SJCRH30 (cell line): ENCODE measurements at regions not wholly inside any gene's neighbourhood (a gene's known extent, or its start where the extent isn't known, plus 50 kb on each side); places are given as distances from the start of the nearest gene placed in this dataset.
A peak's percentile ranks its signal among the peaks of the same experiment; 100 is the strongest.

ENCODE experiments used
- DNase-seq, 2 experiments: peaks; one replicate each; pipeline ENCODE4 v3.0.0-alpha.2; 2015 to 2020
- H3K27ac ChIP-seq: fragments of 250-450 bp; sonication (Bioruptor Pico); 2 replicates; pipeline ENCODE4 v1.5.1; 2020; ENCODE audit warnings: mild to moderate bottlenecking, moderate library complexity
- H3K27me3 ChIP-seq: fragments of 250-450 bp; sonication (Bioruptor Pico); 2 replicates; pipeline ENCODE4 v1.5.1; 2020; ENCODE audit warnings: mild to moderate bottlenecking, moderate library complexity
- H3K36me3 ChIP-seq: fragments of 250-450 bp; sonication (Bioruptor Pico); 2 replicates; pipeline ENCODE4 v1.5.1; 2020; ENCODE audit warnings: mild to moderate bottlenecking, moderate library complexity
- H3K4me1 ChIP-seq: fragments of 250-450 bp; sonication (Bioruptor Pico); 2 replicates; pipeline ENCODE4 v1.5.1; 2020; ENCODE audit warnings: mild to moderate bottlenecking, moderate library complexity
- H3K4me3 ChIP-seq: fragments of 250-450 bp; sonication (Bioruptor Pico); 2 replicates; pipeline ENCODE4 v1.5.1; 2020; ENCODE audit warnings: mild to moderate bottlenecking, moderate library complexity
- H3K9me3 ChIP-seq: fragments of 250-450 bp; sonication (Bioruptor Pico); replicated peaks from 2 replicates; pipeline ENCODE4 v1.5.1; 2020; ENCODE audit warnings: mild to moderate bottlenecking, moderate library complexity

DNA sequence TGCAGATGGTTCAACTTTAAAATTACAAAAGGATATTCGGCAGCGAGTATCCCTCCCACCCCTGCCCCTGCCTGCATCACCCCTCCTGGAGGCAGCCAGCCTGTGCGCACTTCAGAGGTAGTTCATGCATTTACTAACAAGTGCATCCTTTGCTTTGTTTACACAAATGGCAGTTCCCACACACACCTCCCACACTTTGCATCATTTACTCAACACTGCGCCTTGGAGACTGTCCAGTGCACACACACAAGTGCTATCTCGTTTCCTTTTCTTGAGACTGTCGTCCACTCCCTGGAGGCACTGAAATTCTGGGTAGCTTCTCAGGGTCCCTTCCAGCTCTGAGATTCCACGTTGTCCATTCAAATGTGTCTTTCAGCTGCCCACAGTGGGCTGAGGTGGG is 53.1 kb upstream of the VSX1 start:
- no peaks in the 10 kb centered on the region for H3K27me3 ChIP-seq
- no peak overlapping the region for H3K4me3 ChIP-seq
- peaks cover 13% of the 10 kb centered on the region for H3K4me1 ChIP-seq
- no peak for DNase-seq
- no peaks in the 10 kb centered on the region for H3K9me3 ChIP-seq
- no peaks in the 10 kb centered on the region for H3K36me3 ChIP-seq
- H3K27ac ChIP-seq: no peak overlapping the region

DNA sequence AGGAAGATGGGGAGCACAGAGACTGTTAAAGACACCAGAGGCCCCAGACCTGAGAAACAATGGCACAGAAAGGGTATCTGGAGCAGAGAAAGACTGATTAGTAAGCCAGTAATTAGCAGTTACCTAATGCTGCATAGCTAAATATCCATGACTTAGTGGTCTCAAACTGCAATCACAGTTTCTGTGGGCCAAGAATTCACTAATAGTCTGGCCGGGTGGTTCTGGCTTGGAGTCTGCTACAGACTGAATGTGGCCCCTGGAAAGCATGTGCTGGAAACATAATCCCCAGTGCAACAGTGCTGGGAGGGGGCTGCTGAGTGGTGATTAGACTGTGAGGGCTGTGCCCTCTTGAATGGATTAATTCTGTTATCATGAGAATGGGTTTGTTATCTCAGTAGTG is 54.1 kb upstream of the VSX1 start:
- Histone ChIP-seq H3K27ac (no peak overlapping the region), H3K27me3 (no peaks in the 10 kb centered on the region), H3K36me3 (no peaks in the 10 kb centered on the region), H3K4me3 (no peak overlapping the region), H3K4me1 (peaks cover 13% of the 10 kb centered on the region), H3K9me3 (no peaks in the 10 kb centered on the region)
- no peak for DNase-seq

DNA sequence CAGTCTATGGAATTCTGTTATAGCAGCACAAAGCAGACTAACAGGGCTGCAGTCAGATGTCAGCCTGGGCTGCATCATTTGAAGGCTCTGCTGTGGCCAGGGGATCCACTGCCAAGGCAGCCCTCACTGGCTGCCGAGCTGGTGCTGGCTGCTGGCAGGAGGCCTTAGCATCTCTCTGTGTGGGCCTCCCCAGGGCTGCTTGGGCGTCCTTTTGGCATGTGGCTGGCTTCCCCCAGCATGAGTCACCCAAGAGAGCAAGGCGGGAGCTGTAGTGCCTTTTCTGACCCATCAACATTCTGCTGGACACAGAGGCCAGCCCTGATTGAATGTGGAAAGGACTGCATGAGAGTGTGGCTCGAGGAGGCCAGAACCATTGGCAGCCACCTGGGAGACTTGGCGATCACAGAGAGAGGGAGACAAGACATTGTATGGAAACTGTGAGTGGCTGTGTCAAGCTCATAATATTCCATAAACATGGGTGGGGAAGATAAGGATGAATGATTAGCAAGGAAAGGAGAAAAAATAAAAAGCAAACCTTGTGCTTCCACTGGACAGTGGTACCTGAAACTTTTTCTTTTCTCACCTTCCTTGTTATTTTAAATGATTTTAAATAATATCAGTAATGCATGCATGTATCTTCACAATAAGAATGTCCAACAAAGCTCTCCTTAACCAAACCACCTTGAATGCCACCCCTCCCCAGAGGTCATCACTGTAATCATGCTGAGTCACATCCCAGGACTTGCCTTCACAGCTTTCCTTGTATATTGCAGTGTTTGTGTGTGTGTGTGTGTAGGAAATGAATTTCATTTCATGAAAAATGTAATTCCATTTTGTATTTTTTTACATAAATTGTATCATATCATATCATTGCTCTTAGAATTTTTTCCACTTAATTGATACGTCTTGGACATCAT is 55.0 kb upstream of the VSX1 start:
- Histone ChIP-seq H3K4me3 (no peak overlapping the region), H3K4me1 (peaks cover 13% of the 10 kb centered on the region), H3K36me3 (no peaks in the 10 kb centered on the region), H3K27ac (no peak overlapping the region), H3K9me3 (no peaks in the 10 kb centered on the region), H3K27me3 (no peaks in the 10 kb centered on the region)
- DNase-seq: peak; percentile 63 to 74

DNA sequence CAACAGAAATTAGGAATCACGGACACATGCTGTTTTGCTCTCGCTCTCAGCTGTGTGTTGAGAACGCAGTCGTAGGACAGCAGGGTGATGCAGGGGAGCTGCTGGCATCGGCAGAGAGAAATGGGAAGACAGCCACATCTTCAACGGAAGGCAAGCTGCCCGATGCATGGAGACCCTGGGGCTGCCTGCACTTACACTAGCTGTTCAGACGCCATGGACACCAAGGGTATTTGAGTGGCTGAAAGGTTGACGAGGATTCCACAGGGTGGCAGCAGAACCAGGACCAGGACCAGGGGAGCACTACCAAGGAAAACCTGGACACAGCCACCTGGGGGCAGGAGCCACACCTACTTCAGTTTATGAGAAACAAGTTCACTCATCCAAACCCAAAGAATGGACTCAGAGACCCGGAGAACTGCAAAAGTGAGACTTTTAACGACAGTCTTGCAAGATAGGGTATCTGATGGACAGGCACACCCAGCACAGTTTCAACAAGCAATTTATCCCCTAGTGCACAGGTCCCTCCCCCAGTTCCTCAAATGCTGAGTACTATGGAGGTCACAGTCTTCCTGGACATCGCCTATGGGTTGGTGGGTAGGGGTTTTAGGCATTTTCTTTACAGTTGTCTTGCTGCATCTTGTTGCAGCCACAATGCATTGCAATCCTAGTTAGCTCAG is 56.3 kb upstream of the ENTPD6 start:
- no peak for DNase-seq
- Histone ChIP-seq H3K27me3 (no peaks in the 10 kb centered on the region), H3K4me1 (peaks cover 13% of the 10 kb centered on the region), H3K36me3 (no peaks in the 10 kb centered on the region), H3K9me3 (no peaks in the 10 kb centered on the region), H3K27ac (no peak overlapping the region), H3K4me3 (no peak overlapping the region)

DNA sequence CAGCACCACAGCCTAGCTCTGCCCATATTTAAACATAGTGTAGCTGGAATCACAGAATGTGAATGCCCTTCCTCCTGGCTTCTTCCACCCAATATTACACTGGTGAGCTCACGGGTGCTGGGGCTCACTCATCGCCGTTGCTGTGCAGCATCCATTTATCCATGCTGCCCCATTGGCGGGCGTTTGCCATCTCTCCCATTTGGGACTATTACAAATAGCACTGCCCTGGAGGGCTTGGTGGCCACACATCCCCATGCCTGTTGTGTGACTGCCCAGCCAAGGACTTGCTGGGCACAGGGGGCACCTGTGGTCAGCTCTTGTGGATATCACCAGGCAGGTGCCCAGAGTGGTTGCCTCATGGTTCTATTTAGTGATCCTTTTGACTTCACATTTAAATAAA is 54.5 kb upstream of the ENTPD6 start:
- Histone ChIP-seq H3K27ac (no peak overlapping the region), H3K4me3 (no peak overlapping the region), H3K4me1 (peaks cover 12% of the 10 kb centered on the region), H3K36me3 (no peaks in the 10 kb centered on the region), H3K27me3 (no peaks in the 10 kb centered on the region), H3K9me3 (no peaks in the 10 kb centered on the region)
- no peak for DNase-seq

DNA sequence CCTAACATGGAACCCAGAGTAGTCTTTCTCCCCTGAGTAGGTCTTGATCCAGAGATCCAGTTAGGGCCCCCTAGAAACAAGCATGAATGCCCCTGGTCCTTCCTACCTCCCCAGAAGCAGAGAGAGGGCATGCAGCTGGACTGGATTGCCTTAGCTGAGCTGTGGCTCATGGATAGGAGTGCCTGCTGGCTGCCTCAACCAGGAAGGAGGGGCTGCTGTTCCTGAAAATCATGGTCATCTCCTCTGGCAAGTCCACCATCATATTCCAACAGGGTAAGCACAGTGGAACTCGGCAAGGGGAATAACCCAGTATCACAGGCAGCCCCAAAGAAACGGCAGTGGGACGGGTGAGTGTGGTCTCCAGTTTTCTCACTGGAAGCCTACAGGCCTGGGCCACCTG is 53.1 kb upstream of the ENTPD6 start:
- no peaks in the 10 kb centered on the region for H3K27me3 ChIP-seq
- DNase-seq: no peak
- H3K36me3 ChIP-seq: no peaks in the 10 kb centered on the region

DNA sequence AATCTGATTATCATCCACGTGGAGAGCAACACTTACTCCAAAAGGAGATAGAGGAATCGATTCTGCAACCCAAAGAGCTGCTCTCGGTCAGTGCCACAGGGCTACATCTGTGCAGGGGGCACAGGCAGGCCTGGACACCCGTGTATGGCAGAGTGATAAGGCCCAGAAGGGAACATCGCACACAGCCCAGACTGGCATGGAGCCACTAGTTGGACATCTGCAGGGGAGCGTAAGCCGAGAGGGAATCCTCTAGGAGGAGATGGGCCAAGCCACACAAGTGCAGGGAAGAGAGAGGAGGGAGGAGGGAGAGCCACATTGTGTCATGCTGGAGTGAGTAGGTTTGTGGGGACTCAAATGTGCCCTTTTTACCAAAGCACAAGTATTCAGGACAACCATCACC is 50.4 kb upstream of the ENTPD6 start:
- DNase-seq: no peak
- Histone ChIP-seq H3K27me3 (0 out of 2 replicates have a peak, but pooled peaks cover 3% of the 10 kb centered on the region), H3K4me3 (no peak overlapping the region), H3K27ac (no peak overlapping the region), H3K9me3 (no peaks in the 10 kb centered on the region), H3K36me3 (no peaks in the 10 kb centered on the region), H3K4me1 (no peaks in the 10 kb centered on the region; the same call in 1 of the 2 replicates)

More for the DNA sequence above, 53.1 kb upstream of the ENTPD6 start:
- Histone ChIP-seq H3K4me1 (no peaks in the 10 kb centered on the region; the same call in 1 of the 2 replicates), H3K4me3 (no peak overlapping the region), H3K9me3 (no peaks in the 10 kb centered on the region), H3K27ac (no peak overlapping the region)
